ENCODE measurements at regions not wholly inside any gene's neighbourhood (a gene's known extent, or its start where the extent isn't known, plus 50 kb on each side); places are given as distances from the start of the nearest gene placed in this dataset.

- no peak for TF ChIP-seq CTCF (IDR thresholded peaks at IDR 0.05)
- TF ChIP-seq POLR2AphosphoS5 (IDR thresholded peaks at IDR 0.05): no peak
- no peak for TF ChIP-seq EP300 (IDR thresholded peaks at IDR 0.05)
- no peak for TF ChIP-seq POLR2A (IDR thresholded peaks at IDR 0.05)
These were observed 461.2 kb upstream of the TMEFF2 start for GRCh38 chr2:192655916-192656315.

Measured in stomach (tissue), 4 donors.